Nephron (organoid): ENCODE measurements at regions not wholly inside any gene's neighbourhood (a gene's known extent, or its start where the extent isn't known, plus 50 kb on each side); places are given as distances from the start of the nearest gene placed in this dataset.

Source experiments
- H3K27ac Mint-ChIP-seq, 3 experiments: 2 replicates each; pipeline ENCODE4 v1.8.0; 2020; ENCODE audit warnings: mixed read lengths in 3 of 3, mild to moderate bottlenecking in 2 of 3, moderate library complexity in 1 of 3
- H3K27me3 Mint-ChIP-seq: 2 replicates; pipeline ENCODE4 v1.8.0; 2021; ENCODE audit warnings: low read depth, mild to moderate bottlenecking, moderate library complexity, mixed read lengths
- H3K36me3 Mint-ChIP-seq: 2 replicates; pipeline ENCODE4 v1.8.0; 2020; ENCODE audit warnings: low read depth, mixed read lengths
- H3K4me1 Mint-ChIP-seq: 2 replicates; pipeline ENCODE4 v1.8.0; 2020; ENCODE audit warnings: mixed read lengths
- H3K4me3 Mint-ChIP-seq, 3 experiments: 2 replicates each; pipeline ENCODE4 v1.8.0; 2020; ENCODE audit warnings: mild to moderate bottlenecking in 3 of 3, mixed read lengths in 3 of 3, moderate library complexity in 2 of 3
- H3K9me3 Mint-ChIP-seq: 2 replicates; pipeline ENCODE4 v1.8.0; 2020; ENCODE audit warnings: mixed read lengths
- TF ChIP-seq, protein P1 (sequence below), 3 experiments: fragments of 200-600 bp; sonication (generic); IDR thresholded peaks; one replicate each; pipeline ENCODE4 v1.5.0; 2021; ENCODE audit warnings: antibody characterized with exemption in 3 of 3; ENCODE audit not compliant: unreplicated experiment in 3 of 3

DNA sequence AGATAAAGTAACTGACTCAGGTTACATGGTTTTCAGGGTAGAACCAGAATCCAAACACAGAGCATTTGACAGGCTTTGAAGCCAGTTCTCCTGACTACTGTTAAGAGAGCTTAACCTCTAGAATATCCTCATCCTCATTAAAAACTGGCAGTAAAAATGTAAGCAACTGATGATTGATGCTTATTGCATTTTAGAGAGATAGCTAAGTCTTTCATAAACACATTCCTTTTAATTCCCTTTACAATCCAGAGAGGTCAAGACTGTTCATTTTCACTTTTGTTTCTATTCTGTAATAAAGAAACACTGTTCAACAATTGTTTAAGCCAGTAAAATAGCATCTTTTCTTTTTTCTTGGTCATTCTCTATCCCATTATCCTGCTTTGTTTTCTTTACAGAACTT is 53.9 kb upstream of the RAB27B start:
- peaks cover 25% of the 10 kb centered on the region for H3K4me1 Mint-ChIP-seq

DNA sequence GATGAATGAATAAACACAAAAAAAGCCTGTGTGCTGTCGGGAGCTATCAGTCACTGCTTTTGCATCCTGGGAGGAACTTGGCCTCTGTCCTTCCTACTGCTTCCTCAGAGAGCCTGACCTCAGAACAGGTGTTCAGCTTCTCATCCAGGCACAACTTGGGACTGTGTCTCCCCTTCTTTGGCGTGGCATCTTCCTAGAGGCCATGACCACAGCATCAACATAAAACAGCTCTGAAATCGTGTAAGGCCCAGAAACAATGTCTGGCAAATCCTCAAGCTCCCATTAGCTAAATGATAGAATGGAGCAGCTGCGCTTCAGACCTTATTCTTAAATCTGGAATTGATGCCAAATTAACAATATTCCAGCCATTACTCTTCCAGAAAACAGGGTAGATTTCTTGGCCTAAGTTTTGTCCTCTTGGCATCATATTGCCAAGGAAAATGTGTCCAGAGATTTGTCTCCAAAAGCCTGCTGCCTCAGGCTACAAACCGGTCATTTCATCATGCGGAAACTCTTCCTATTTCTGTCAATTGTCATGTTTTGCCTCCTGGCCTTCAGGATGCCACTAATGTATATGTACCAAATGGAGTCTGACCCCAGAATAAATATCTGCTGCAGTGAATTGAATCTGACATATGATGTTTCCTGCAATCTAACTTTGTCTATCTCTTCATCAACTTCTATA is 53.2 kb upstream of the RAB27B start:
- Mint-ChIP-seq H3K27ac (peak overlapping the region in 2 of 3 experiments; percentile 33 to 34), H3K27me3 (no peaks in the 10 kb centered on the region), H3K4me3 (no peak overlapping the region), H3K4me1 (peaks cover 25% of the 10 kb centered on the region), H3K36me3 (no peaks in the 10 kb centered on the region), H3K9me3 (no peaks in the 10 kb centered on the region)
- TF ChIP-seq, protein P1, sequence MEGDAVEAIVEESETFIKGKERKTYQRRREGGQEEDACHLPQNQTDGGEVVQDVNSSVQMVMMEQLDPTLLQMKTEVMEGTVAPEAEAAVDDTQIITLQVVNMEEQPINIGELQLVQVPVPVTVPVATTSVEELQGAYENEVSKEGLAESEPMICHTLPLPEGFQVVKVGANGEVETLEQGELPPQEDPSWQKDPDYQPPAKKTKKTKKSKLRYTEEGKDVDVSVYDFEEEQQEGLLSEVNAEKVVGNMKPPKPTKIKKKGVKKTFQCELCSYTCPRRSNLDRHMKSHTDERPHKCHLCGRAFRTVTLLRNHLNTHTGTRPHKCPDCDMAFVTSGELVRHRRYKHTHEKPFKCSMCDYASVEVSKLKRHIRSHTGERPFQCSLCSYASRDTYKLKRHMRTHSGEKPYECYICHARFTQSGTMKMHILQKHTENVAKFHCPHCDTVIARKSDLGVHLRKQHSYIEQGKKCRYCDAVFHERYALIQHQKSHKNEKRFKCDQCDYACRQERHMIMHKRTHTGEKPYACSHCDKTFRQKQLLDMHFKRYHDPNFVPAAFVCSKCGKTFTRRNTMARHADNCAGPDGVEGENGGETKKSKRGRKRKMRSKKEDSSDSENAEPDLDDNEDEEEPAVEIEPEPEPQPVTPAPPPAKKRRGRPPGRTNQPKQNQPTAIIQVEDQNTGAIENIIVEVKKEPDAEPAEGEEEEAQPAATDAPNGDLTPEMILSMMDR (IDR thresholded peaks at IDR 0.05; ENCODE audit: unreplicated experiment in 3 of 3), result no peak

More for the DNA sequence above, 53.9 kb upstream of the RAB27B start:
- no peaks in the 10 kb centered on the region for H3K9me3 Mint-ChIP-seq
- no peaks in the 10 kb centered on the region for H3K27me3 Mint-ChIP-seq
- H3K27ac Mint-ChIP-seq, result peak overlapping the region in 1 of 3 experiments; percentile 33
- H3K4me3 Mint-ChIP-seq, result no peak overlapping the region
- H3K36me3 Mint-ChIP-seq, result no peaks in the 10 kb centered on the region
- TF ChIP-seq, protein P1 (IDR thresholded peaks at IDR 0.05; ENCODE audit: unreplicated experiment in 3 of 3), result no peak

DNA sequence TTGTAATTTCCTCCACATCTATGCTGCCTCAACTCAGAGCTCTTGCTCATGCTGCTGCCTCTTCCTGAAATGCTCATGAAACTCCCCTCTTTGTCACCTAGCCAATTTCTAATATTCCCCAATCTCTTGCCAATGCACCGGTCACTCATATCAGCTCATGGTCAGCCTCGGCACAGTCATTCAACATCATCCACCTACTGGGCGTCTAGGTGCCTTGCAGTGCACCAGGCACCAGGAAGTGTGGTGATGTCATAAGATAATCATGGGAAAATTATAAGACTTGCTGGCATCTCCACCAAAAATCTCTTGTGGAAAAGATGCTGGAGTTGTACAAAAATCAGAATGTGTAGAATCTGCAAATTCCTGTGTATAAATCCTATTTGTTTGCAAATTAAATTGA is 52.6 kb upstream of the RAB27B start:
- Mint-ChIP-seq H3K9me3 (no peaks in the 10 kb centered on the region), H3K27me3 (no peaks in the 10 kb centered on the region), H3K27ac (peak overlapping the region in 2 of 3 experiments; percentile 33 to 34)

DNA sequence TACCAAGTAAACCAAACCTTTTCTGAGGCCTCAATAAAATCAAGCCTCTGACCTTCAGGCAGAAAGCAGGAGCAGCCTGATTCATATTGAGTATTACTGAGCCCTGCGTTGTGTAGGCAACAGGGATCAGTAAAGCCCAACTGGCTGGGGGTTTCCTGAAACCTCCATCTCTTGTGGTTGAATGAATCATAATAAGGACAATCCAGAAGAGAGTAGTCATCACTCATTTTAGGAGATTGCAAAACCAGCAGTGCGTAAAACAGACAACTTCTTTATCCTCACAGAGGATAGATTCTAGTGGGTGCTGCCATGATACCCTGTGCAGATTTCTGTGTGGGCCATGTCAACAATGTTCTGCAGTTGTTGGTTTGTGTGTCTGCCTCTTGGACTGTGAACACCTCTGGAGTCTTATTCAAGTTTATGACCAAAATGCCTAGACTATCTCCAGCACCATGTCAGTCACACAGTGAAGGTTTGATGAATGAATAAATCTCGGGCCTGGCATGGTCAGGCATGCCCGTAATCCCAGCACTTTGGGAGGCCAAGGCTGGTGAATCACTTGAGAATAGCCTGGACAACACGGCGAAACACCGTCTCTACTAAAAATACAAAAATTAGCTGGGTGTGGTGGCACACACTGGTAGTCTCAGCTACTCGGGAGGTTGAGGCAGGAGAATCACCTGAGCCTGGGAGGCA is 51.8 kb upstream of the RAB27B start:
- Mint-ChIP-seq H3K27me3 (no peaks in the 10 kb centered on the region), H3K4me3 (no peak overlapping the region), H3K9me3 (no peaks in the 10 kb centered on the region), H3K27ac (peak overlapping the region in 1 of 3 experiments; percentile 33), H3K4me1 (peaks cover 25% of the 10 kb centered on the region), H3K36me3 (no peaks in the 10 kb centered on the region)
- TF ChIP-seq, protein P1 (IDR thresholded peaks at IDR 0.05; ENCODE audit: unreplicated experiment in 3 of 3), result no peak

More for the DNA sequence above, 52.6 kb upstream of the RAB27B start:
- no peak overlapping the region for H3K4me3 Mint-ChIP-seq
- no peaks in the 10 kb centered on the region for H3K36me3 Mint-ChIP-seq
- H3K4me1 Mint-ChIP-seq, result peaks cover 25% of the 10 kb centered on the region
- TF ChIP-seq, protein P1 (IDR thresholded peaks at IDR 0.05; ENCODE audit: unreplicated experiment in 3 of 3), result no peak

DNA sequence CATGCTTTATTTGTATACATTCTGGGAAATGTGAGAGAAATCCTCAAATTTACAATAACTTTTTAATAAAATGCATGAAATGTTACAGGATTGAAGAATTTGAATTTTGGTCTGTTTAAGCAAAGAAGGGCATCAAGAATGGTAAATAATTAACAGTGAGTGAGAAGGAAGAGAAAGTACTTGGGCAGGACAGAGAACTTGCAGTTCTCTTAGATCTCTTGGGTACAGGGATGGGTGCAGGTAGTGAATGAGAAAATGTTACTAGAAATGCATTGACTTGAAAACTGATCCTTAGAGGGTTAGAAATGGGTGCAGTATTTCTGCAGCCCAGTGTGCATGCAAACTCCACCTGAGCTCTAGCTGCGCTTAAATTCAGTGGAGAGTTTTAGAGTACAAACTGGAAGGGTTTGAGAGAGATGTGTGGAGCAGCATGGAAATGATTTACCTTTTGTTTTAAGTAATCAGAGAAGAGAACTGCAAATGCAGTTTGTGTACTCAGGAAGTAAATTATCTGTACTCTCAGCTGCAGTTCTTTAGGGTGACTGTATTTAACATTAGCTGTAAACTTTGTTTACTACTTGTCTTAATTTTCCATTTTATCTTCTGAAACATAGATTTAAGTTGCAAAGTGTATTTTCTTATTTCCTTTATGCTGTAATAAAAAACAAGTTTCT is 51.0 kb upstream of the RAB27B start:
- H3K27me3 Mint-ChIP-seq, result no peaks in the 10 kb centered on the region
- H3K4me1 Mint-ChIP-seq, result peaks cover 25% of the 10 kb centered on the region
- H3K4me3 Mint-ChIP-seq, result no peak overlapping the region
- TF ChIP-seq, protein P1 (IDR thresholded peaks at IDR 0.05; ENCODE audit: unreplicated experiment in 3 of 3), result no peak
- no peaks in the 10 kb centered on the region for H3K9me3 Mint-ChIP-seq
- H3K36me3 Mint-ChIP-seq, result no peaks in the 10 kb centered on the region
- H3K27ac Mint-ChIP-seq, result peak overlapping the region in 2 of 3 experiments; percentile 3 to 15
